K562 (cell line): ENCODE measurements at regions not wholly inside any gene's neighbourhood (a gene's known extent, or its start where the extent isn't known, plus 50 kb on each side); places are given as distances from the start of the nearest gene placed in this dataset.
A peak's percentile ranks its signal among the peaks of the same experiment; 100 is the strongest.

Source experiments
- BRD9 ChIP-seq: fragments of 450-650 bp; IDR thresholded peaks from 2 replicates; pipeline ENCODE4 v1.6.1; 2018; ENCODE audit warnings: low read depth; ENCODE audit not compliant: partially characterized antibody
- GTF2A2 ChIP-seq: IDR thresholded peaks from 2 replicates; pipeline ENCODE4 v1.6.1; 2016; ENCODE audit warnings: mild to moderate bottlenecking, missing genetic modification characterization, missing compliant biosample characterization
- HMG20B ChIP-seq: fragments of 250-450 bp; sonication (Bioruptor Pico); IDR thresholded peaks from 2 replicates; pipeline ENCODE4 v1.5.0; 2021; ENCODE audit warnings: mild to moderate bottlenecking
- LARP7 ChIP-seq: fragments of 450-650 bp; IDR thresholded peaks from 2 replicates; pipeline ENCODE4 v1.6.1; 2016
- NBN ChIP-seq: fragments of 450-650 bp; IDR thresholded peaks from 2 replicates; pipeline ENCODE4 v1.6.1; 2016; ENCODE audit warnings: low read depth, mild to moderate bottlenecking
- NR2F6 ChIP-seq: fragments of 450-650 bp; formaldehyde crosslinking; IDR thresholded peaks from 2 replicates; pipeline ENCODE4 v1.4.0; 2020; ENCODE audit warnings: mild to moderate bottlenecking
- NUFIP1 ChIP-seq: fragments of 450-650 bp; IDR thresholded peaks from 2 replicates; pipeline ENCODE4 v1.6.1; 2018; ENCODE audit not compliant: partially characterized antibody
- PHF20 ChIP-seq: fragments of 450-650 bp; IDR thresholded peaks from 2 replicates; pipeline ENCODE4 v1.6.1; 2018; ENCODE audit not compliant: partially characterized antibody
- REST ChIP-seq, 2 experiments: fragments of 450-650 bp; formaldehyde crosslinking in 1 of 2; IDR thresholded peaks; 2 replicates each; pipeline versions ENCODE4 v1.4.0 to v1.6.1; 2014 to 2020; ENCODE audit warnings: mild to moderate bottlenecking in 2 of 2, borderline replicate concordance in 1 of 2, low read depth in 1 of 2
- SNRNP70 ChIP-seq: fragments of 200-400 bp; formaldehyde crosslinking; optimal IDR thresholded peaks from 2 replicates; pipeline ENCODE3; 2017; ENCODE audit warnings: low read depth, low read length
- TARDBP ChIP-seq: fragments of 450-650 bp; IDR thresholded peaks from 2 replicates; pipeline ENCODE4 v1.6.1; 2016
- ZNF143 ChIP-seq: sonication (generic); formaldehyde crosslinking; IDR thresholded peaks from 2 replicates; pipeline ENCODE4 v1.9.0; 2022; ENCODE audit warnings: mild to moderate bottlenecking, missing genetic modification reagents
- ZNF175 ChIP-seq: fragments of 200-800 bp; sonication (Bioruptor generic); IDR thresholded peaks from 2 replicates; pipeline ENCODE4 v1.6.1; 2016; ENCODE audit warnings: low read depth, mild to moderate bottlenecking, missing genetic modification characterization, missing compliant biosample characterization
- ZNF41 ChIP-seq: fragments of 250-450 bp; sonication (Bioruptor Pico); conservative IDR thresholded peaks from 2 replicates; pipeline ENCODE4 v1.4.0; 2020; ENCODE audit warnings: mild to moderate bottlenecking
- ZNF512 ChIP-seq: IDR thresholded peaks from 2 replicates; pipeline ENCODE4 v1.6.1; 2016; ENCODE audit warnings: missing genetic modification characterization, missing compliant biosample characterization
- ZNF668 ChIP-seq: fragments of 250-450 bp; sonication (Bioruptor Pico); IDR thresholded peaks from 2 replicates; pipeline ENCODE4 v1.8.0; 2022; ENCODE audit warnings: mild to moderate bottlenecking, inconsistent platforms
- ZNF740 ChIP-seq, 3 experiments: fragments of 200-800 bp in 1 of 3; sonication (Bioruptor generic) in 1 of 3; sonication (generic) in 1 of 3; formaldehyde crosslinking in 1 of 3; IDR thresholded peaks; 2 replicates each; pipeline versions ENCODE4 v1.6.1 to v1.8.0; 2016 to 2022; ENCODE audit warnings: mild to moderate bottlenecking in 2 of 3, missing compliant biosample characterization in 2 of 3, missing genetic modification characterization in 2 of 3, missing genetic modification reagents in 1 of 3

GRCh38 chr6:146886587-146887446 lies 288.0 kb downstream of the ADGB start (continued):
- TF ChIP-seq BRD9 (peak; percentile 80), ZNF175 (no peak; the same call in 1 of the 2 replicates), NR2F6 (CRISPR knock-in tag) (no peak), LARP7 (no peak), GTF2A2 (no peak), ZNF740 (CRISPR knock-in tag; IDR thresholded peaks at IDR 0.05) (no peak), ZNF740 (tag; IDR thresholded peaks at IDR 0.05) (no peak), ZNF512 (tag) (no peak), HMG20B (CRISPR knock-in tag) (peak; percentile 86), TARDBP (no peak), NBN (peak; percentile 8; the same call in 1 of the 2 replicates), REST (IDR thresholded peaks at IDR 0.05; ENCODE audit: borderline replicate concordance) (no peak), REST (CRISPR knock-in tag; IDR thresholded peaks at IDR 0.05; ENCODE audit: low read depth) (0 out of 2 replicates have a peak, but pooled peaks have one; percentile 14), PHF20 (no peak), ZNF668 (CRISPR knock-in tag) (peak; percentile 87), SNRNP70 (no peak), NUFIP1 (no peak), ZNF143 (CRISPR knock-in tag) (no peak), ZNF41 (peak; percentile 87; the same call in 1 of the 2 replicates)
